ENCODE measurements at regions not wholly inside any gene's neighbourhood (a gene's known extent, or its start where the extent isn't known, plus 50 kb on each side); places are given as distances from the start of the nearest gene placed in this dataset.
"Not testable (repeated sequence)": the region's sequence is repeated elsewhere in the genome, so short reads cannot be mapped to it uniquely, and the experiment has no call there.

DNA sequence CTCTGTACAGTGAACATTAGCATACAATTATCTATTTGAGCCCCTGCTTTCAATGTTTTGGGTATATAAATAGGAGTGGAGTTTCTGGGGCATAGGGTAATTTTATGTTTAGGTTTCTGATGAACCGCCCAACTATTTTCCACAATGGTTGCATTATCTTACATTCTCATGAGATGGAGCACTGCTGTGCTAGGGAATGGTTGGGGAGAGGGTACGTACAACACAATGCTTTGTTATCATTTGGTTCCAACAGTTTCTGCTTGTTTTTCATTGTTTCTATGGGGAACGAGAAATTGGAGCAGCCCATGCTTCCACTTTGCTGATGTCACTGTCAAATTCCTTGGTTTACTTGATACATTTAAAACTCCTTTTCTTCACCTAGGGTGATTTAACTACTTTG lies 1115.3 kb downstream of the REEP3 start:
- no peak for DNase-seq (ENCODE audit: low read depth in 4 of 4, low spot score in 1 of 4)

DNA sequence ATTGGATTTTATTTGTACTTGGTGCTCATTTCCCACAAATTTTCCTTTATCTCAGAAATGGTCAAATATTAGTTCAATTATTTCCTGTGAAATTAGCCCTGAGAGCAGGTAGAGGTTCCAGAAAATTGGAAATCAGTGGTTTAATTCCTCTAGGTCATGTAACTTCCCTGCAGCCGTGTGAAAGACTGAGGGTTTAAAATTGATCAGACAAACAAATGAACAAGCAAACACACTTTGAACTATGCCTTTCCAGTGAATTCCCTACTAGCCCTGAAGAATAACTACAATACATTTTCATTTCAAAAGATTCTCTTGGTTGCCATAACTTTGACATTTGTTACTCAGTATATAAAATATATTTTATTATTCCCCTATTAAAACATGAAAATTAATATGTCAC lies 1116.7 kb downstream of the REEP3 start:
- no peak for DNase-seq (ENCODE audit: low read depth in 4 of 4, low spot score in 1 of 4)

DNA sequence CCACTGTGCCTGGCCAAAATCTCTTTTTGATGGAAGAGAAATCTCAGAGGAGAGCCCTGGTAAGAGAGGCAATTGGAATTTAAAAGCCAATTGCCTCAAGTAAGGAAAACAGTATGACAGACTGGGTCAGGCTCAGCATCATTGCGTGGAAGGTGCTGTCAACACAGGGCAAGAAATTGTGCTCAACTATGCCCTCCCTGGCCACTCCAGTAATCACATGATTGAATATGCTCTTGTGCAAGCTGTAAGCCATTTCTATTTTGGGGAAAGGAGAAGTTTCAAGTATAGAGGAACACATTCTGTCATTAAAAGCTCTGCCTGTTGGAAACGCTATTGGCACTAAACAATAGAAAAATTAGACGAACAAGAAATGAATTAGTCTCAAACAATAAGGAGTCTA lies 1127.7 kb downstream of the REEP3 start:
- no peak for DNase-seq (ENCODE audit: low read depth in 4 of 4, low spot score in 1 of 4)

- no peak for DNase-seq (ENCODE audit: low read depth in 4 of 4, low spot score in 1 of 4)
Measured at GRCh38 chr10:64658528-64658927, 1137.3 kb downstream of the REEP3 start.

GRCh38 chr10:64659311-64659710 lies 1138.1 kb downstream of the REEP3 start:
- DNase-seq (ENCODE audit: low read depth in 4 of 4, low spot score in 1 of 4): no peak

GRCh38 chr10:64682043-64682442 lies 1160.8 kb downstream of the REEP3 start:
- no peak for DNase-seq (ENCODE audit: low read depth in 4 of 4, low spot score in 1 of 4)

DNA sequence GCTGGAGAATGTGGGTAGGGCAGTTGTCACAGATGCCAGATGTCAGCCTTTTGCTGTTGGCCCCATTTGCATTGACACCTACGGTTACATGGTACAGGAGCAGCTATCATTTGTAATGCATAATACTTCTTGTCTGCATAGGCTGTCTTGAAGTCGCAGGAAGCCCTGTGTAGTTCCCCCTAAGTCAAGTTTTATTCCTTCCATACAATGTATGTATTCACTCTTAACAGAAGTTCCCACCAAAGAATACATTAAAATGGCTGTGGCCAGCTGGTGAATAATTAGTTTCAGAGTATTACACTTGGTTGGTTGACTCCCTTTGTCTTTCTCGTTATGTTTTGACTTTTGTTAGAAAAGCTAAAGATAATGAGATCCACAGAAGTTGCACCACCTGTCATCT lies 1169.0 kb downstream of the REEP3 start:
- no peak for DNase-seq (ENCODE audit: low read depth in 4 of 4, low spot score in 1 of 4)

- DNase-seq (ENCODE audit: low read depth in 4 of 4, low spot score in 1 of 4): no peak
Measured at GRCh38 chr10:64699244-64699643, 1178.0 kb downstream of the REEP3 start.

DNA sequence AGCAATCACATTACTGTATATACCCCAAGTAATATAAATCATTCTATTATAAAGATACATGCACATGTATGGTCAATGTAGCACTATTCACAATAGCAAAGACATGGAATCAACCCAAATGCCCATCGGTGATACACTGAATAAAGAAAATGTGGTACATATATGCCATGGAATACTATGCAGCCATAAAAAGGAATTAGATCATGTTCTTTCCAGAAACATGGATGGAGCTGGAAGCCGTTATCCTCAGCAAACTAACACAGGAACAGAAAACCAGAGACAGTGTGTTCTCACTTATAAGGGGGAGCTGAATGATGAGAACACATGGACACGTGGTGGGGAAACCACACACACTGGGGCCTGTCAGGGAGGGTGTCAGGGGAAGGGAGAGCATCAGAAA lies 1180.9 kb downstream of the REEP3 start:
- DNase-seq (ENCODE audit: low read depth in 4 of 4, low spot score in 1 of 4): not testable (repeated sequence)

GRCh38 chr10:64708884-64709681 lies 1187.9 kb downstream of the REEP3 start:
- no peak for DNase-seq (ENCODE audit: low read depth in 4 of 4, low spot score in 1 of 4)

DNA sequence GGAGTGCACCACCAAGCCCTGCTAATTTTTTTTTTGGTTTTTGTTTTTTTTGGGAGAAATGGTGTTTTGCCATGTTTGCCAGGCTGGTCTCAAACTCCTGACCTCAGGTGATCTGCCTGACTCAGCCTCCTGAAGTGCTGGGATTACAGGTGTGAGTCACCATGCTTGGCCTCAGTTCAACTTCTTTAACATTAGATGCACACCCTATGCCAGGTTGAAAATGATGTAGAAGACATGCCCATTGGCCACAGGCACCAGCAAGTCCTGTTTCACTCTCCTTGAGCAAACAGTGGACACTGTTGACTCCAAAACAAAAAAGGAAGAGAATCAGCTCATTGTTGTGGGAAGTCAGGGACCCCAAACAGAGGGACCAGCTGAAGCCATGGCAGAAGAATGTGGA lies 1205.3 kb downstream of the REEP3 start:
- DNase-seq (ENCODE audit: low read depth in 4 of 4, low spot score in 1 of 4): no peak

DNA sequence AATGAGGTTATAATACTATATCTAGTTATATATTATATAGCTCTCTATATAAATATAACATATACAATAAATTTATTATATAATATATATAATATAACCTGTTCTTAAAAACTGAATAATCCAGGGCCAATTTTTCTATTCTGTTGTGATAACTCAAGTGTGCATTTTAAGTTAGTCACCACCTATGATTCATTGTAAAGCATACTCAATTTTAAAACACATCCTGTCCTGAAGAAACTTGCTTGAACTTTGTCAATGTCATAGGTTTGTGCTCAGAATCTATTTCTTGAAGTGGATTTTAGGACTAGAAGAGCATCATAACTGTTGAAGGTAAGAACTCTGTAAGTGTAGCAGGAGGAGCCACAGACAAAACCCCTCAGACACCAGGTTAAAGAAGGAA lies 1209.8 kb downstream of the REEP3 start:
- no peak for DNase-seq (ENCODE audit: low read depth in 4 of 4, low spot score in 1 of 4)

DNA sequence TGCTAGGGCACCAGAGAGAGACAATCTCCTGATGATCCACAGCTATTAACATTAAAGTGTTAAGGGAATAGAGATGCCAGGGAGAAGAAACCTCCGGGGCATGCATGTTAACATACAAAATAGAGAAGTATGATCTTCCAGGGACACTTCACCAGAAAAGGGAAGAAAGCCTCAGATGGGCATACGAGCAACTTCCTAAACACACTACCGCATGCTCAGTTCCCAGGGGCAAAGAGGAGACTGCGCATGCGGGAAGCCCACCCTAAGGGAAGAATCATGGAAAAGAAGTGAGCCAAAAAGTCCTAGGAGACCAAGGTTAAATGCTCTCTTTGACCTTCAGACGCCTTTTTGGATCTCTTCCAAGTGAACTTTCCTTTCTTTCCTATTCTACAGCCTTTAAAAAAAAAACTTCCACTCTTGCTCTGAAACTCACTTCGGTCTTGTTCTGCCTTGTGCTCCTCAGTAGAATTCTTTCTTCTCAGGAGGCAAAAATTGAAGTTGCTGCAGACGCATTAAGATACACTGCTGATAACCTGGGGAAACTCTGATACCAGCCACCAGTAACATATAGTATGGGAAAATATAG lies 1211.3 kb downstream of the REEP3 start:
- DNase-seq (ENCODE audit: low read depth in 4 of 4, low spot score in 1 of 4): no peak

DNA sequence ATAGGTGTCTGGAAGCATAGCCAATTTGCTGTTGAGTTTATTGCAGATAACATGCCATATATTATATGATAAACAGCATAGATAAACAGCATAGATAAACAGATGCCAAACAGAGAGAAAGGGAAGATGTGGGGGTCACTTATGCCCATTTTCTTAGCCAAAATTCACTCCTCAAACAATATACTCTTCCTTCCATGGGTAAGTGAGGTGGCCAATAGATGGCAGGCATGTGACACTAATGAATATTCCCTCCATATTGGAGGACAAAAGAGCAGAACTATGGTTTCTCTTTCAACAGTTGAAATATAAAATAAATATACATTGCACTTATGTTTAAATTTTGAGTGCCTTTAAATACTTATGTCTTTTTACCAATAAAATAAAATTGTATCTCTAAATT lies 1212.8 kb downstream of the REEP3 start:
- DNase-seq (ENCODE audit: low read depth in 4 of 4, low spot score in 1 of 4): no peak

- DNase-seq (ENCODE audit: low read depth in 4 of 4, low spot score in 1 of 4): no peak
Measured at GRCh38 chr10:64738462-64738861, 1217.3 kb downstream of the REEP3 start.

DNA sequence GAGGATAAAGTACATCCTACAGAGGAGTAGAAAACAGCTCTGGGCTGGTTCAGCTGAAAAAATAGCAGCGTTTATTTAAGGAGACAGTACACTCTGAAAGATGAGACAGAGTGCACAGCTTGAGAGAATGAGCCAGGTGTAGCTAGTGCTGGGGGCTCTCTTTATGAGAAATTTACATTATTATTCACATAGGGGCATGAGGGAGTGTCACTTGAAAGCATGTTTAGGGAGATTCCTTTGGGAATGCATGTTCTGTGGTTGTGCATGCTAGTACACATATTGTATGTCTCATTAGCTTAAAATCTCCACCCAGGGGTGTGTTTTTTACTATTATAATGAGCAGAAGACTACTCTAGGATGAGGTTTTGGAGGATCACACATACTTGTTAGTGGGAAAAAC lies 1224.4 kb downstream of the REEP3 start:
- DNase-seq (ENCODE audit: low read depth in 4 of 4, low spot score in 1 of 4): no peak

GRCh38 chr10:64750672-64751071 lies 1229.5 kb downstream of the REEP3 start:
- no peak for DNase-seq (ENCODE audit: low read depth in 4 of 4, low spot score in 1 of 4)

DNA sequence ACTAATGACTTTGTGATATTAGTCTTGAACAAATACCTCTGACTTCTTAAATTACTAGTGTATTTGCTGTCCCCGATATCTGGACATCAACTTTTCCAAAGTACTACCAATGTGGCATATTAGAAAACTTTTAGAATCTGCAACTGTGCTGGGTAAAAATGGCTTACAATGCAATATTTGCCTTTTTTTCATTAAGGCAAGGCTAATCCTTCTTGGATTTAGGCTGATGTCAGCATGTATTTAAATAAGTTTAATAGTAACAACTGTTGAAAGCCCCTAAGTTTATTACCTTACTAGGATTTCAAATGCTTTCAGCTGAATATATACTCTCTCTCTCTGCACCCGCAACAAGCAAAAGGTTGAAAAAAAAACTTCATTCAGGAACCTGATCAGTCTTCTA lies 1232.3 kb downstream of the REEP3 start:
- no peak for DNase-seq (ENCODE audit: low read depth in 4 of 4, low spot score in 1 of 4)

- no peak for DNase-seq (ENCODE audit: low read depth in 4 of 4, low spot score in 1 of 4)
Measured at GRCh38 chr10:64760371-64760770, 1239.2 kb downstream of the REEP3 start.

GRCh38 chr10:64762861-64763260 lies 1241.7 kb downstream of the REEP3 start:
- no peak for DNase-seq (ENCODE audit: low read depth in 4 of 4, low spot score in 1 of 4)

DNA sequence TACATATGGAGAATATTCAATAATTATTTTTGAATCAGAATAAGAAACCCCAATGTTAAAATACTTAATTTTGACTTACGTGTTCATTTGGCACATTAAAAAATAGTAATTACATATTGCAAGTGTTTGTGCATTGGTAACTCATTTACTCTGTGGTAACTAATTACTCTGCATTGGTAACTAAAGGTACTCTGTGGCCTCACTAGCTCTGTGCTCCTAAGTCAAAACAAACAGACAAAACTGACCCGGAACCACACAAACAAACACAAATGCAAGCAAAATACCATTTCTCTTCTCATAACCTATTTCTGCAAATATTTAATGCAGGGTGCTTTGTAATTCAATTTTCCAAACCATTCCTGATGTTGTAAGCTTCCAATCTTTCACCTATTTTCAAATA lies 1244.3 kb downstream of the REEP3 start:
- no peak for DNase-seq (ENCODE audit: low read depth in 4 of 4, low spot score in 1 of 4)

DNA sequence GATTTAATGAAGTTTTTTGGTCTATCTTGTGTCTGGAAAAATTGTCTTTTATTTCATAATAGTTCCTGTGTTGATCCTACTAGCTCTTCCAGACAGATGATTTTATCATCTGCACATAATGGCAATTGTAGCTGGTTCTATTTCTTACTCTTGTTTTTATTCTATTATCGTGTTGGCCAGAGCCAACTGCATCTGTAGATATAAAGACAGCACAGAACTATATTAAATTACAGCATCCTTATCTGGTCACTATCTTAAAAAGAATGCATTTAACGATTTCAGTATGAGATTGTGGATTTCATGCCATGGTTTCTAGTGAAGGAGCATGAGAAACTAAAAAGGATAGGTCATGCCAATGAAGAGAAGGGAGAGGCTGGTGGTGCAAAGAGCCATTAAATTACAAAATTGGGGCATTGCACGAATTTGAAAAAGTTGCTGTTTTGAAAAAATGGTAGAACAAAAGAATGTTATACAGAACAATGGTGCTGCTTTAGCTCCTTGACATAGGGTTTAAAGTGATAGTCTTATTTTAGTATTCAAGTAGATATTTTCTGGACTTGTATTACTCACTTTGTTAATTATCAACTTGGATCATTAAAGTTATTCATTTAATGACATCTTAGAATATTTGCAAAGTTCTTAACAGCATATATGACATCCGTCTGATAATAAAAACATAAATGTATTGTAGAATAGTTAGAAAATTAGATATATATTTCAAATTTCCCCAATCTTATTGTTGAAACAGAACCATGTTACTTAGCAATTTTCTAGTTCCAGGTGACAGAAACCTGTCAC lies 1250.3 kb downstream of the REEP3 start:
- no peak for DNase-seq (ENCODE audit: low read depth in 4 of 4, low spot score in 1 of 4)

All from stimulated activated CD4-positive, alpha-beta T cell treated with anti-CD3 and anti-CD28 coated beads, Interleukin-1b, Interleukin-23, amount 100 ng/mL, for 24 hours (primary cell).